Stimulated activated naive CD8-positive, alpha-beta T cell treated with anti-CD3 and anti-CD28 coated beads, Interleukin-15, amount 100 ng/mL, for 72 hours (primary cell): ENCODE measurements at regions not wholly inside any gene's neighbourhood (a gene's known extent, or its start where the extent isn't known, plus 50 kb on each side); places are given as distances from the start of the nearest gene placed in this dataset.
A peak's percentile ranks its signal among the peaks of the same experiment; 100 is the strongest.
"Not testable (repeated sequence)": the region's sequence is repeated elsewhere in the genome, so short reads cannot be mapped to it uniquely, and the experiment has no call there.

Source experiments
- ATAC-seq: fragments of 150-1000 bp; cut with Tn5 transposase; 2 replicates; pipeline ENCODE4 v1.10.0; 2021; ENCODE audit warnings: mild to moderate bottlenecking, moderate library complexity
- DNase-seq, 2 donors: peaks; one replicate each; pipeline ENCODE4 v3.0.0; 2021 to 2022
- H3K27ac Mint-ChIP-seq, 2 donors: one replicate each; pipeline ENCODE4 v1.8.0; 2022; ENCODE audit warnings: mild to moderate bottlenecking in 2 of 2, mixed read lengths in 2 of 2, moderate library complexity in 2 of 2
- H3K27me3 Mint-ChIP-seq: one replicate; pipeline ENCODE4 v1.8.0; 2022; ENCODE audit warnings: mixed read lengths
- H3K4me1 Mint-ChIP-seq: one replicate; pipeline ENCODE4 v1.8.0; 2022; ENCODE audit warnings: mild to moderate bottlenecking, mixed read lengths
- H3K4me3 Mint-ChIP-seq, 2 donors: one replicate each; pipeline ENCODE4 v1.8.0; 2022; ENCODE audit warnings: mild to moderate bottlenecking in 2 of 2, mixed read lengths in 2 of 2, moderate library complexity in 1 of 2
- H3K9me3 Mint-ChIP-seq, 2 donors: one replicate each; pipeline ENCODE4 v1.8.0; 2022; ENCODE audit warnings: mixed read lengths in 2 of 2

GRCh38 chr3:61448378-61448777, 113.0 kb upstream of the PTPRG start:
- H3K9me3 Mint-ChIP-seq, result no peaks in the 10 kb centered on the region
- no peaks in the 10 kb centered on the region for H3K4me1 Mint-ChIP-seq
- no peak overlapping the region for H3K27ac Mint-ChIP-seq
- no peak for DNase-seq
- H3K27me3 Mint-ChIP-seq, result peaks cover 7% of the 10 kb centered on the region
- ATAC-seq, result no peak
- no peak overlapping the region for H3K4me3 Mint-ChIP-seq

GRCh38 chr3:61449327-61450040, 111.9 kb upstream of the PTPRG start:
- Mint-ChIP-seq H3K27ac (no peak overlapping the region), H3K9me3 (no peaks in the 10 kb centered on the region), H3K27me3 (peaks cover 7% of the 10 kb centered on the region), H3K4me3 (no peak overlapping the region), H3K4me1 (no peaks in the 10 kb centered on the region)
- no peak for DNase-seq
- no peak for ATAC-seq

- ATAC-seq, result no peak
- Mint-ChIP-seq H3K4me3 (no peak overlapping the region), H3K4me1 (no peaks in the 10 kb centered on the region), H3K9me3 (no peaks in the 10 kb centered on the region), H3K27ac (no peak overlapping the region), H3K27me3 (peaks cover 7% of the 10 kb centered on the region)
- DNase-seq, result no peak
These were observed 110.5 kb upstream of the PTPRG start for GRCh38 chr3:61450866-61451265.

- Mint-ChIP-seq H3K27ac (no peak overlapping the region), H3K4me3 (no peak overlapping the region), H3K9me3 (no peaks in the 10 kb centered on the region), H3K27me3 (peaks cover 7% of the 10 kb centered on the region), H3K4me1 (no peaks in the 10 kb centered on the region)
- no peak for DNase-seq
- ATAC-seq, result no peak
These were observed 109.5 kb upstream of the PTPRG start for GRCh38 chr3:61451841-61452240.

- DNase-seq (no peak), ATAC-seq (no peak)
- H3K27ac Mint-ChIP-seq, result no peak overlapping the region
- no peaks in the 10 kb centered on the region for H3K9me3 Mint-ChIP-seq
- H3K4me1 Mint-ChIP-seq, result no peaks in the 10 kb centered on the region
- H3K4me3 Mint-ChIP-seq, result no peak overlapping the region
- peaks cover 7% of the 10 kb centered on the region for H3K27me3 Mint-ChIP-seq
These were observed 108.8 kb upstream of the PTPRG start for GRCh38 chr3:61452535-61453090.

- no peak overlapping the region for H3K4me3 Mint-ChIP-seq
- peaks cover 7% of the 10 kb centered on the region for H3K27me3 Mint-ChIP-seq
- H3K9me3 Mint-ChIP-seq, result no peaks in the 10 kb centered on the region
- DNase-seq, result no peak
- H3K27ac Mint-ChIP-seq, result no peak overlapping the region
- ATAC-seq, result no peak
- H3K4me1 Mint-ChIP-seq, result no peaks in the 10 kb centered on the region
These were observed 107.3 kb upstream of the PTPRG start for GRCh38 chr3:61454006-61454585.

GRCh38 chr3:61454801-61455200, 106.6 kb upstream of the PTPRG start:
- Mint-ChIP-seq H3K4me3 (no peak overlapping the region), H3K27ac (no peak overlapping the region), H3K4me1 (no peaks in the 10 kb centered on the region), H3K9me3 (peaks cover 0 to 2% of the 10 kb centered on the region in 2 donors), H3K27me3 (no peaks in the 10 kb centered on the region)
- DNase-seq (no peak), ATAC-seq (no peak)

GRCh38 chr3:61460636-61461035, 100.7 kb upstream of the PTPRG start:
- no peaks in the 10 kb centered on the region for H3K4me1 Mint-ChIP-seq
- peak overlapping the region in 1 of 2 donors; percentile 41 for H3K27ac Mint-ChIP-seq
- DNase-seq (no peak), ATAC-seq (no peak)
- H3K27me3 Mint-ChIP-seq, result peaks cover 7% of the 10 kb centered on the region
- H3K9me3 Mint-ChIP-seq, result peaks cover 6% of the 10 kb centered on the region in 2 donors
- H3K4me3 Mint-ChIP-seq, result no peak overlapping the region

GRCh38 chr3:61463191-61463590, 98.2 kb upstream of the PTPRG start:
- Mint-ChIP-seq H3K27ac (no peak overlapping the region), H3K4me1 (no peaks in the 10 kb centered on the region), H3K4me3 (no peak overlapping the region), H3K27me3 (peaks cover 7% of the 10 kb centered on the region), H3K9me3 (peaks cover 6% of the 10 kb centered on the region in 2 donors)
- no peak for DNase-seq
- ATAC-seq, result no peak

GRCh38 chr3:61464518-61465140, 96.7 kb upstream of the PTPRG start:
- DNase-seq (no peak), ATAC-seq (no peak)
- H3K27ac Mint-ChIP-seq, result no peak overlapping the region
- no peaks in the 10 kb centered on the region for H3K4me1 Mint-ChIP-seq
- no peak overlapping the region for H3K4me3 Mint-ChIP-seq
- H3K27me3 Mint-ChIP-seq, result peaks cover 15% of the 10 kb centered on the region
- peaks cover 6% of the 10 kb centered on the region in 2 donors for H3K9me3 Mint-ChIP-seq

GRCh38 chr3:61466357-61466756, 95.0 kb upstream of the PTPRG start:
- H3K9me3 Mint-ChIP-seq, result no peaks in the 10 kb centered on the region
- H3K4me1 Mint-ChIP-seq, result no peaks in the 10 kb centered on the region
- H3K27ac Mint-ChIP-seq, result no peak overlapping the region
- H3K27me3 Mint-ChIP-seq, result peaks cover 15% of the 10 kb centered on the region
- DNase-seq, result no peak
- no peak overlapping the region for H3K4me3 Mint-ChIP-seq
- no peak for ATAC-seq

- no peak overlapping the region for H3K4me3 Mint-ChIP-seq
- no peak overlapping the region for H3K27ac Mint-ChIP-seq
- ATAC-seq, result no peak
- no peak for DNase-seq
- H3K27me3 Mint-ChIP-seq, result peaks cover 9% of the 10 kb centered on the region
- no peaks in the 10 kb centered on the region for H3K9me3 Mint-ChIP-seq
- no peaks in the 10 kb centered on the region for H3K4me1 Mint-ChIP-seq
These were observed 77.4 kb upstream of the PTPRG start for GRCh38 chr3:61483997-61484396.

- H3K27ac Mint-ChIP-seq, result no peak overlapping the region
- H3K4me3 Mint-ChIP-seq, result no peak overlapping the region
- no peak for ATAC-seq
- H3K27me3 Mint-ChIP-seq, result no peaks in the 10 kb centered on the region
- DNase-seq, result no peak
- peaks cover 0 to 6% of the 10 kb centered on the region in 2 donors for H3K9me3 Mint-ChIP-seq
- H3K4me1 Mint-ChIP-seq, result no peaks in the 10 kb centered on the region
These were observed 68.0 kb upstream of the PTPRG start for GRCh38 chr3:61493339-61493738.

- not testable (repeated sequence) for H3K27me3 Mint-ChIP-seq, DNase-seq, ATAC-seq, H3K4me1 Mint-ChIP-seq, H3K27ac Mint-ChIP-seq, H3K9me3 Mint-ChIP-seq, H3K4me3 Mint-ChIP-seq
These were observed 67.1 kb upstream of the PTPRG start for GRCh38 chr3:61494309-61494708.

GRCh38 chr3:61497463-61497862, 63.9 kb upstream of the PTPRG start:
- Mint-ChIP-seq H3K9me3 (peaks cover 1 to 17% of the 10 kb centered on the region in 2 donors), H3K4me3 (no peak overlapping the region), H3K27ac (no peak overlapping the region), H3K4me1 (no peaks in the 10 kb centered on the region), H3K27me3 (no peaks in the 10 kb centered on the region)
- DNase-seq (no peak), ATAC-seq (no peak)

- H3K4me3 Mint-ChIP-seq, result no peak overlapping the region
- ATAC-seq (no peak), DNase-seq (no peak)
- H3K9me3 Mint-ChIP-seq, result peaks cover 3 to 38% of the 10 kb centered on the region in 2 donors
- no peak overlapping the region for H3K27ac Mint-ChIP-seq
- peaks cover 40% of the 10 kb centered on the region for H3K27me3 Mint-ChIP-seq
- H3K4me1 Mint-ChIP-seq, result no peaks in the 10 kb centered on the region
These were observed 56.2 kb upstream of the PTPRG start for GRCh38 chr3:61505197-61505596.
